ENCODE measurements at regions not wholly inside any gene's neighbourhood (a gene's known extent, or its start where the extent isn't known, plus 50 kb on each side); places are given as distances from the start of the nearest gene placed in this dataset.

- Mint-ChIP-seq H3K27me3 (ENCODE audit: insufficient read depth, unreplicated experiment) (peaks cover 9% of the 10 kb centered on the region), H3K9me3 (ENCODE audit: unreplicated experiment) (no peaks in the 10 kb centered on the region), H3K4me3 (ENCODE audit: unreplicated experiment) (no peak overlapping the region), H3K27ac (ENCODE audit: unreplicated experiment) (no peak overlapping the region), H3K4me1 (ENCODE audit: low read depth, unreplicated experiment) (no peaks in the 10 kb centered on the region), H3K36me3 (ENCODE audit: insufficient read depth, unreplicated experiment) (no peaks in the 10 kb centered on the region)
- no peak for DNase-seq
- BruUV-seq (replicated peaks): no TSS peak
- Histone ChIP-seq H3K27me3 (replicated peaks; ENCODE audit: control insufficient read depth, insufficient read depth, low read length) (no peaks in the 10 kb centered on the region), H3K4me3 (ENCODE audit: low read depth, low read length) (no peak overlapping the region), H3K4me1 (no peaks in the 10 kb centered on the region), H3K36me3 (ENCODE audit: control insufficient read depth, insufficient read depth, low read length) (no peaks in the 10 kb centered on the region), H3K9me3 (no peaks in the 10 kb centered on the region)
- TF ChIP-seq CTCF (IDR thresholded peaks at IDR 0.05; ENCODE audit: insufficient read depth in 1 of 2, low read depth in 1 of 2, low read length in 1 of 2, severe bottlenecking in 1 of 2, unreplicated experiment in 1 of 2): no peak
- CTCF ChIA-PET: no interaction called here
- intact Hi-C loops (cut with micrococcal nuclease; ENCODE audit: unreplicated experiment): no loop called here
- POLR2A ChIA-PET: no interaction called here
These were observed 1606.4 kb upstream of the TENM3 start for GRCh38 chr4:180636696-180637404.

- CTCF ChIA-PET: no interaction called here
- H3K27me3 Mint-ChIP-seq (ENCODE audit: insufficient read depth, unreplicated experiment): peaks cover 9% of the 10 kb centered on the region
- no TSS peak for BruUV-seq (replicated peaks)
These were observed 1605.6 kb upstream of the TENM3 start for GRCh38 chr4:180637616-180638015.

GRCh38 chr4:180640193-180640592 is 1603.0 kb upstream of the TENM3 start:
- Histone ChIP-seq H3K9me3 (no peaks in the 10 kb centered on the region), H3K36me3 (ENCODE audit: control insufficient read depth, insufficient read depth, low read length) (no peaks in the 10 kb centered on the region)

More at GRCh38 chr4:180637616-180638015, 1605.6 kb upstream of the TENM3 start:
- H3K4me3 ChIP-seq (ENCODE audit: low read depth, low read length): no peak overlapping the region
- Mint-ChIP-seq H3K36me3 (ENCODE audit: insufficient read depth, unreplicated experiment) (no peaks in the 10 kb centered on the region), H3K4me1 (ENCODE audit: low read depth, unreplicated experiment) (no peaks in the 10 kb centered on the region), H3K9me3 (ENCODE audit: unreplicated experiment) (no peaks in the 10 kb centered on the region), H3K4me3 (ENCODE audit: unreplicated experiment) (no peak overlapping the region), H3K27ac (ENCODE audit: unreplicated experiment) (no peak overlapping the region)
- POLR2A ChIA-PET: no interaction called here
- no peak for DNase-seq
- H3K36me3 ChIP-seq (ENCODE audit: control insufficient read depth, insufficient read depth, low read length): no peaks in the 10 kb centered on the region
- intact Hi-C loops (cut with micrococcal nuclease; ENCODE audit: unreplicated experiment): no loop called here
- no peaks in the 10 kb centered on the region for H3K27me3 ChIP-seq (replicated peaks; ENCODE audit: control insufficient read depth, insufficient read depth, low read length)
- no peaks in the 10 kb centered on the region for H3K9me3 ChIP-seq
- H3K4me1 ChIP-seq: no peaks in the 10 kb centered on the region
- TF ChIP-seq CTCF (IDR thresholded peaks at IDR 0.05; ENCODE audit: insufficient read depth in 1 of 2, low read depth in 1 of 2, low read length in 1 of 2, severe bottlenecking in 1 of 2, unreplicated experiment in 1 of 2): no peak

More at GRCh38 chr4:180640193-180640592, 1603.0 kb upstream of the TENM3 start:
- no peak for DNase-seq
- ChIA-PET CTCF (no interaction called here), POLR2A (no interaction called here)
- Mint-ChIP-seq H3K4me3 (ENCODE audit: unreplicated experiment) (no peak overlapping the region), H3K9me3 (ENCODE audit: unreplicated experiment) (no peaks in the 10 kb centered on the region), H3K27me3 (ENCODE audit: insufficient read depth, unreplicated experiment) (peaks cover 5% of the 10 kb centered on the region), H3K4me1 (ENCODE audit: low read depth, unreplicated experiment) (no peaks in the 10 kb centered on the region), H3K27ac (ENCODE audit: unreplicated experiment) (no peak overlapping the region), H3K36me3 (ENCODE audit: insufficient read depth, unreplicated experiment) (no peaks in the 10 kb centered on the region)
- Histone ChIP-seq H3K4me1 (no peaks in the 10 kb centered on the region), H3K4me3 (ENCODE audit: low read depth, low read length) (no peak overlapping the region), H3K27me3 (replicated peaks; ENCODE audit: control insufficient read depth, insufficient read depth, low read length) (no peaks in the 10 kb centered on the region)
- no TSS peak for BruUV-seq (replicated peaks)
- no peak for TF ChIP-seq CTCF (IDR thresholded peaks at IDR 0.05; ENCODE audit: insufficient read depth in 1 of 2, low read depth in 1 of 2, low read length in 1 of 2, severe bottlenecking in 1 of 2, unreplicated experiment in 1 of 2)
- intact Hi-C loops (cut with micrococcal nuclease; ENCODE audit: unreplicated experiment): no loop called here

Data from Caco-2 (cell line).